Mucosa of descending colon (tissue), 3 donors: ENCODE measurements at regions not wholly inside any gene's neighbourhood (a gene's known extent, or its start where the extent isn't known, plus 50 kb on each side); places are given as distances from the start of the nearest gene placed in this dataset.

Source experiments
- ATAC-seq: fragments of 200-7000 bp; cut with Tn5 transposase; one replicate; pipeline ENCODE4 v1.9.1; 2020; ENCODE audit warnings: mild to moderate bottlenecking, moderate library complexity
- DNase-seq, 3 donors: peaks; one replicate each; pipeline ENCODE4 v3.0.0-alpha.2; 2020
- H3K36me3 ChIP-seq: fragments of 200-600 bp; one replicate; pipeline ENCODE4 v1.8.0; 2021; ENCODE audit warnings: low read depth, mild to moderate bottlenecking
- H3K4me1 ChIP-seq: fragments of 200-600 bp; one replicate; pipeline ENCODE4 v1.8.0; 2021; ENCODE audit warnings: low read depth, mild to moderate bottlenecking
- H3K4me3 ChIP-seq: fragments of 200-600 bp; one replicate; pipeline ENCODE4 v1.8.0; 2021; ENCODE audit warnings: mild to moderate bottlenecking
- H3K9me3 ChIP-seq: fragments of 200-600 bp; one replicate; pipeline ENCODE4 v1.8.0; 2021; ENCODE audit warnings: mild to moderate bottlenecking
- CTCF ChIP-seq: fragments of 200-600 bp; IDR thresholded peaks from one replicate; pipeline ENCODE4 v1.8.0; 2022; ENCODE audit warnings: antibody characterized with exemption, mild to moderate bottlenecking
- intact Hi-C, 2 donors: fragments of 100-400 bp; cut with DNase I in 1 of 2; cut with micrococcal nuclease in 1 of 2; formaldehyde crosslinking; loops; one replicate each; pipeline versions ENCODE4 v1.11.0 to v1.11.1; 2022; cut with DNase I, micrococcal nuclease
- donor health status: DM: no; HTN: no; CAD: no; lungs with moderate emphysema.
- donor health status: DM: no; HTN: no; CAD: no.
- donor health status: DM: no; HTN: yes; CAD: no.

GRCh38 chr3:72529081-72529480, 319.2 kb downstream of the SHQ1 start:
- Histone ChIP-seq H3K4me1 (no peaks in the 10 kb centered on the region), H3K4me3 (no peak overlapping the region), H3K36me3 (no peaks in the 10 kb centered on the region), H3K9me3 (no peaks in the 10 kb centered on the region)
- intact Hi-C loops, result no loop called here
- DNase-seq (no peak), ATAC-seq (no peak)
- TF ChIP-seq CTCF, result no peak

- ATAC-seq, result peak; percentile 94
These were observed 324.7 kb downstream of the SHQ1 start for GRCh38 chr3:72523429-72524151.

GRCh38 chr3:72520690-72521308, 327.4 kb downstream of the SHQ1 start:
- DNase-seq (no peak), ATAC-seq (no peak)
- Histone ChIP-seq H3K4me3 (no peak overlapping the region), H3K4me1 (peaks cover 13% of the 10 kb centered on the region), H3K36me3 (no peaks in the 10 kb centered on the region), H3K9me3 (no peaks in the 10 kb centered on the region)
- TF ChIP-seq CTCF, result no peak
- intact Hi-C loops, result no loop called here

More at GRCh38 chr3:72523429-72524151, 324.7 kb downstream of the SHQ1 start:
- H3K36me3 ChIP-seq, result no peaks in the 10 kb centered on the region
- H3K4me1 ChIP-seq, result peaks cover 7% of the 10 kb centered on the region
- DNase-seq, result peak; percentile 31 to 55 (median 54)
- H3K4me3 ChIP-seq, result no peak overlapping the region
- intact Hi-C loops, result no loop called here
- H3K9me3 ChIP-seq, result no peaks in the 10 kb centered on the region
- no peak for TF ChIP-seq CTCF

GRCh38 chr3:72519946-72520604, 328.2 kb downstream of the SHQ1 start:
- intact Hi-C loops, result no loop called here

DNA sequence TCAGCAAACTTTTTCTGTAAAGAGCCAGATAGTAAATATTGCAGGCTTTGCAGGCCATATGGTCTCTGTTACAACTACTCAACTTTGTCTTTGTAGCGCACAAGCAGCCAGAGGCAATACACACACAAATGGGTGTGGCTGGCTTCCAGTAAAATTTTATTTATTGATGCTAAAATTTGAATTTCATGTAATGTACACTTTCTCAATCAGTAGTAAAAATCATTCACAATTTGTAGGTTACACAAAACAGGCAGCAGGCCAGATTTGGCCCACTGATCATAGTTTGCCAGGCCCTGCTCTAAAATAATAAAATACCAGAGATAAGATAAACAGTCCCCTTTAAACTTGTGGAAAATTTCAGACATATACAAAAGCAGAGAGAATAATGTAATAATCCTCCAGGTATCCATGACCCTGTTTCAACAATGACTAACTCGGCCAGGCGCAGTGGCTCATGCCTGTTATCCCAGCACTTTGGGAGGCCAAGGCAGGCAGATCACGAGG, 330.3 kb downstream of the SHQ1 start:
- ATAC-seq (peak; percentile 73), DNase-seq (peak in 2 of 3 donors; percentile 29 to 33)
- no peak for TF ChIP-seq CTCF
- Histone ChIP-seq H3K4me1 (peaks cover 11% of the 10 kb centered on the region), H3K4me3 (no peak overlapping the region), H3K9me3 (no peaks in the 10 kb centered on the region), H3K36me3 (no peaks in the 10 kb centered on the region)
- intact Hi-C loops, result no loop called here

More at GRCh38 chr3:72519946-72520604, 328.2 kb downstream of the SHQ1 start:
- Histone ChIP-seq H3K4me1 (peaks cover 13% of the 10 kb centered on the region), H3K36me3 (no peaks in the 10 kb centered on the region), H3K4me3 (no peak overlapping the region), H3K9me3 (no peaks in the 10 kb centered on the region)
- DNase-seq (no peak), ATAC-seq (no peak)
- TF ChIP-seq CTCF, result no peak
